ENCODE measurements at regions not wholly inside any gene's neighbourhood (a gene's known extent, or its start where the extent isn't known, plus 50 kb on each side); places are given as distances from the start of the nearest gene placed in this dataset.

DNA sequence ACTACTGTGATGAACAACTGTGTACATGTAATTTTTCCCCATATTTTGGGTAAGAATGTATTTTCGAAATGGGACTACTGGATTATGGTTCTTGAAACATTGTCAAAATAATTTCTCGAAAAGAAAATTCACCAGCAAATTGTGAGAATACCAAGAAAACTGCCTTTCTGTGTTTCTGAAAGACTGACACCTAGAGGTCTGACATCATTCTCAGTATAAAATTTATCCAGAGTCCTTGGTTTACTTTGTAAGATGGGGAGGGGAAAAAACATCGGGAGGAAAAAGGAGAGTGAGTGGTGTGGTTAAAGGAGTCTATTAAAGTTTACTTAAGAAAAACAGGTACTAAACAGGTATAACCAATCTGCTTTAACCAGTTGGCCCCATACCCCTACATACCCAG, 149.2 kb downstream of the CEP120 start:
- peaks cover 13% of the 10 kb centered on the region for H3K27me3 ChIP-seq (ENCODE audit: low read depth)
- intact Hi-C loops (cut with micrococcal nuclease), result no loop called here
- H3K9me3 ChIP-seq (replicated peaks), result no peaks in the 10 kb centered on the region
- H3K4me1 ChIP-seq, result no peaks in the 10 kb centered on the region
- H3K4me3 ChIP-seq, result no peak overlapping the region
- no peaks in the 10 kb centered on the region for H3K36me3 ChIP-seq
- H3K27ac ChIP-seq (replicated peaks), result no peak overlapping the region
- no peak for DNase-seq
- peak; percentile 54 for TF ChIP-seq CTCF (IDR thresholded peaks at IDR 0.05; ENCODE audit: borderline replicate concordance)

DNA sequence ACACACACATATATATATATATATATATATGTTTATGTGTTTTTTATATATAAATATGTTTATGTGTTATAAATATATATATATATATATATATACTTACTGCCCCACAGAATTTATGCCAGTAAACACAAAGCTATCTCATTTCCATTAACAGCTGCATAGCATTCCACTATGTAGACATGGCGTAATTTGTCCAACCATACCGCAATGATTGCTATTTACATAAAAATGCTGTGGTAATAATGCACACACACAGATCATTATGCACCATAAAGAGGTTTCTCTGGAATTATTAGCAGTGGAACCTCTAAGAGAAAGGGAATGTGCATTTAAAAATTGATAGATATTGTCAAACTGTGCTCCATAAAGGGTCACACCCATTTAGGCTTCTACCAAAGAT, 150.1 kb downstream of the CEP120 start:
- DNase-seq, result no peak
- Histone ChIP-seq H3K4me1 (no peaks in the 10 kb centered on the region), H3K27me3 (ENCODE audit: low read depth) (peaks cover 9% of the 10 kb centered on the region), H3K9me3 (replicated peaks) (no peaks in the 10 kb centered on the region), H3K36me3 (no peaks in the 10 kb centered on the region), H3K27ac (replicated peaks) (no peak overlapping the region), H3K4me3 (no peak overlapping the region)
- no peak for TF ChIP-seq CTCF (IDR thresholded peaks at IDR 0.05; ENCODE audit: borderline replicate concordance)
- intact Hi-C loops (cut with micrococcal nuclease), result no loop called here

DNA sequence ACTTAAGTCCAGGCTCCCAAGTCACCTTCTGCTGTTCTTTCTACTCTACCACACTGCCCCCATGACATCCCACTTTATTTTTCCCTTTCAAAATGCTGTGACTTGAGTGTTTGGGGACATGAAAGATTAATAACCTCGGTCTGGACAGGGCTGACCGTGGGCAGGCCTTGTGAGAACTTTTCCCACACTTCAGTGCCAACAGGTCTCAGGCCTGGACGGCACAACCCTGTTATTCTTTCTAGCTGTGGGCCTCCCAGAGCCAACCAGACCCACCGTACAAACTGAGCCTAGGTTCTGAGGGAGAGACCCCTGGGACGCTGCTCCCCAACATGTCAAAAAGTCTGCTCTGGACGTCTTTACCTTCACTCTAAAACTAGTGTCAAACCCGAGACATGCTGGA, 153.4 kb downstream of the CEP120 start:
- H3K4me3 ChIP-seq, result no peak overlapping the region
- no peaks in the 10 kb centered on the region for H3K9me3 ChIP-seq (replicated peaks)
- H3K4me1 ChIP-seq, result no peaks in the 10 kb centered on the region
- H3K27ac ChIP-seq (replicated peaks), result no peak overlapping the region
- H3K36me3 ChIP-seq, result no peaks in the 10 kb centered on the region
- intact Hi-C loops (cut with micrococcal nuclease), result no loop called here
- DNase-seq, result no peak
- TF ChIP-seq CTCF (IDR thresholded peaks at IDR 0.05; ENCODE audit: borderline replicate concordance), result no peak
- H3K27me3 ChIP-seq (ENCODE audit: low read depth), result no peaks in the 10 kb centered on the region

DNA sequence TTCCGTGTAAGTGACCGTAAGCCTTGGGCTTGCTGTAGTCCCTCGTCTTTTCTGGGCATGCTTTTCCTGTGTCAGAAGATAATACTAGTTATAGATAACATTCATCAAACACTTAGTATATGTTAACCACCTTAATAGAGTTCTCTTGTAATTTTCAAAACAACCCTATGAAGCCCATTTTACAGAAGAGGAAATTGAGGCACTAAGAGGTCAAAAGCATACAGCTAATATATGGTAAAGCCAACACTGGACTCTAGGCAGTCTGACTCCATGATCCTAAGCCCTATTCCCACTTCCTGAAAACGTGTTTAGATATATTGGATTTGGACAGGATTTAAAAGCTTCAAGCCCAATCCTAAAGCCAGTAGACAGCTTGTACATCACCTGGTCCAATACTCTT, 153.8 kb downstream of the CEP120 start:
- no peak overlapping the region for H3K4me3 ChIP-seq
- TF ChIP-seq CTCF (IDR thresholded peaks at IDR 0.05; ENCODE audit: borderline replicate concordance), result no peak
- no peaks in the 10 kb centered on the region for H3K4me1 ChIP-seq
- H3K36me3 ChIP-seq, result no peaks in the 10 kb centered on the region
- DNase-seq, result no peak
- no peaks in the 10 kb centered on the region for H3K27me3 ChIP-seq (ENCODE audit: low read depth)
- no peaks in the 10 kb centered on the region for H3K9me3 ChIP-seq (replicated peaks)
- intact Hi-C loops (cut with micrococcal nuclease), result no loop called here
- H3K27ac ChIP-seq (replicated peaks), result no peak overlapping the region

DNA sequence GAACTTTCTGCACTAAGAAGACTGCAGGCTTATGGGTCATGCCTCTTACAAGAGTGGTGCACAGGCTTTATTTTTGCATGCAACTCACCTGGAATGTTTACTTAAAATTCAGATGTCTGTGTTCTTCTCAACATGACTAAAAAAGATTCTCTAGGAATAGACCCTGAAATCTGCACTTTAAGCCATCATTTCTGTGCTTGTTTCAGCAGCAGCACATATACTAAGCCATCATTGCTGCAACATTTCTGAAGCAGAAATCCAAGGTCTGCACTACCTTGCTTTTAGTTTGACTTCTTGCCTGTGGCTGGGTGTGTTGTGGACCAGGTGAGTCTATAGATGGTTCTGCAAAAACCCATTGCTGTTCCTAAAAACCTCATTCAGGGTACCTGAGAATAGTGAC, 156.8 kb downstream of the CEP120 start:
- H3K9me3 ChIP-seq (replicated peaks), result no peaks in the 10 kb centered on the region
- H3K4me3 ChIP-seq, result no peak overlapping the region
- no peaks in the 10 kb centered on the region for H3K27me3 ChIP-seq (ENCODE audit: low read depth)
- H3K27ac ChIP-seq (replicated peaks), result no peak overlapping the region
- TF ChIP-seq CTCF (IDR thresholded peaks at IDR 0.05; ENCODE audit: borderline replicate concordance), result no peak
- H3K4me1 ChIP-seq, result no peaks in the 10 kb centered on the region
- intact Hi-C loops (cut with micrococcal nuclease), result no loop called here
- no peak for DNase-seq
- H3K36me3 ChIP-seq, result no peaks in the 10 kb centered on the region

- no peak for TF ChIP-seq CTCF (IDR thresholded peaks at IDR 0.05; ENCODE audit: borderline replicate concordance)
- Histone ChIP-seq H3K9me3 (replicated peaks) (no peaks in the 10 kb centered on the region), H3K27ac (replicated peaks) (no peak overlapping the region), H3K4me1 (no peaks in the 10 kb centered on the region), H3K4me3 (no peak overlapping the region), H3K36me3 (no peaks in the 10 kb centered on the region), H3K27me3 (ENCODE audit: low read depth) (no peaks in the 10 kb centered on the region)
- intact Hi-C loops (cut with micrococcal nuclease), result no loop called here
- no peak for DNase-seq
Observed at GRCh38 chr5:123265551-123265950, 157.7 kb downstream of the CEP120 start.

Data from left ventricle myocardium inferior (tissue), 1 donor.